ENCODE measurements at regions not wholly inside any gene's neighbourhood (a gene's known extent, or its start where the extent isn't known, plus 50 kb on each side); places are given as distances from the start of the nearest gene placed in this dataset.

DNA sequence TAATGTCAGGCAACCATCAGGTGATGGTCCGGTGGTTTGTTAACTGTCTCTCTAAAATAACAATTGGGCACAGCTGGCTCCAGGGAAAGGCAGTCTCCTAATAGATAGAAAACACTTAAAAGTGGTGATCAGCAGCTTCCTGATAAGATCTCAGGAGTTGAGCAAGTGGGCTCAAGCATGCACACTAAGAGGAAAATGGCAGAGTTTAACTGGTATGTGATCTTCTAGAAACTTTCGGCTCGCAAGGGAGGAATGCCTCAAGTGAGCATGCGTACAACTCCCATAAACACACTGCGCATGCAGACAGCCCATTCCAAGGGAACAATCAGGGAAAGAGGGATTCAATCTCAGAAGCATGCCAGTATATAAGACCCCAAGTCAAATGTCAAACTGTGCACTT lies 52.2 kb upstream of the VTCN1 start:
- ATAC-seq (no peak), DNase-seq (ENCODE audit: extremely low read depth in 1 of 4, low spot score in 3 of 4) (no peak), FAIRE-seq (no peak)
- ChIA-PET CTCF (ENCODE audit: low intra/inter-chr PET ratio) (no interaction called here), POLR2A (interaction anchor here (0.6 to 1.1 kb wide), 4 partner anchors 10 to 13 kb away, joined by 3 to 4 read pairs (median 4); no protein-coding TSS in a partner anchor)
- no peak overlapping the region for H2AFZ ChIP-seq (ENCODE audit: low read depth, low read length)
- H3K27me3 ChIP-seq (ENCODE audit: control insufficient read depth in 2 of 2, insufficient read depth in 2 of 2, low read length in 2 of 2), result peaks cover 4 to 16% of the 10 kb centered on the region in 2 experiments; a peak in 2 of 5 replicates
- no peaks in the 10 kb centered on the region; the same call in 1 of the 2 replicates for H4K20me1 ChIP-seq (replicated peaks; ENCODE audit: control insufficient read depth, insufficient read depth, low read length)
- H3K27ac ChIP-seq (ENCODE audit: extremely low read depth, low read depth, low read length), result no peak overlapping the region
- no peaks in the 10 kb centered on the region for H3K79me2 ChIP-seq (ENCODE audit: control insufficient read depth, insufficient read depth, low read length)
- H3K4me1 ChIP-seq (replicated peaks in 1 of 2; ENCODE audit: control insufficient read depth in 2 of 2, insufficient read depth in 2 of 2, low read length in 2 of 2), result no peaks in the 10 kb centered on the region
- WGBS (ENCODE audit: insufficient coverage, low coverage, missing lambda C conversion rate), result 6% methylated on average over 5 of the region's 5 CpGs
- no peaks in the 10 kb centered on the region for H3K36me3 ChIP-seq (ENCODE audit: control insufficient read depth, insufficient read depth, low read length)
- BruUV-seq (replicated peaks), result no TSS peak
- H3K4me3 ChIP-seq, result no peak overlapping the region
- intact Hi-C loops (cut with micrococcal nuclease) (no loop called here), in situ Hi-C loops (cut with MboI) (no loop called here)
- no peaks in the 10 kb centered on the region for H3K9me3 ChIP-seq (replicated peaks; ENCODE audit: control insufficient read depth, insufficient read depth, low read depth, low read length)
- TF ChIP-seq ZNF384 (IDR thresholded peaks at IDR 0.05; ENCODE audit: low read depth, low read length), result no peak
- peak; percentile 25 to 39; a peak in 2 of 4 replicates for TF ChIP-seq NRF1 (conservative IDR thresholded peaks at IDR 0.05 in 1 of 2, IDR thresholded peaks at IDR 0.05 in 1 of 2)
- H3K9me1 ChIP-seq (ENCODE audit: control insufficient read depth, insufficient read depth, low read length), result no peaks in the 10 kb centered on the region
- H3K9ac ChIP-seq (ENCODE audit: insufficient read depth in 1 of 2, low read depth in 2 of 2, low read length in 2 of 2), result no peak overlapping the region
- H3K4me2 ChIP-seq (ENCODE audit: insufficient read depth, low read length), result no peak overlapping the region

DNA sequence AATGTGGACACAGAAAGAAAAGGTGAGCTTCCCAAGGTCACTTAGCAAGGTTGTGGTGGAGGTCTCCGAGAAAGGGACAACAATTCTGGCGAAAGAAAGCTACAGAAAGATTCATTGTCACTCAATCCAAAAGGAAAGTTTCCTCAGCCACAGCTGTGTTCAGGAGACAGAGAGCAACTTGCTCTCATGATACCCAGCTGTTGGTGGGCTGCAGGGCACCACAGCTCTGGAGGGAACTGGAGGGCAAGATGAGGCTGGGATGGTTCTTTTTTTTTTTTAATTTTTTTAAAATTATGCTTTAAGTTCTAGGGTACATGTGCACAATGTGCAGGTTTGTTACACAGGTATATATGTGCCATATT lies 50.7 kb upstream of the VTCN1 start:
- no peaks in the 10 kb centered on the region for H3K4me1 ChIP-seq (replicated peaks in 1 of 2; ENCODE audit: control insufficient read depth in 2 of 2, insufficient read depth in 2 of 2, low read length in 2 of 2)
- intact Hi-C loops (cut with micrococcal nuclease) (no loop called here), in situ Hi-C loops (cut with MboI) (no loop called here)
- peaks cover 4 to 16% of the 10 kb centered on the region in 2 experiments; a peak in 2 of 5 replicates for H3K27me3 ChIP-seq (ENCODE audit: control insufficient read depth in 2 of 2, insufficient read depth in 2 of 2, low read length in 2 of 2)
- FAIRE-seq (no peak), DNase-seq (ENCODE audit: extremely low read depth in 1 of 4, low spot score in 3 of 4) (no peak), ATAC-seq (no peak)
- 0% methylated on average over 2 of the region's 2 CpGs for WGBS (ENCODE audit: insufficient coverage, low coverage, missing lambda C conversion rate)
- no peak overlapping the region for H3K27ac ChIP-seq (ENCODE audit: extremely low read depth, low read depth, low read length)
- no TSS peak for BruUV-seq (replicated peaks)
- POLR2A ChIA-PET, result interaction anchor here (0.8 to 1.5 kb wide), 2 partner anchors 14 to 19 kb away, joined by 3 read pairs; no protein-coding TSS in a partner anchor
- no peaks in the 10 kb centered on the region for H3K9me3 ChIP-seq (replicated peaks; ENCODE audit: control insufficient read depth, insufficient read depth, low read depth, low read length)
- H3K79me2 ChIP-seq (ENCODE audit: control insufficient read depth, insufficient read depth, low read length), result no peaks in the 10 kb centered on the region
- no peak overlapping the region for H3K4me3 ChIP-seq
- H3K9me1 ChIP-seq (ENCODE audit: control insufficient read depth, insufficient read depth, low read length), result no peaks in the 10 kb centered on the region
- no peak overlapping the region for H2AFZ ChIP-seq (ENCODE audit: low read depth, low read length)
- no peak overlapping the region for H3K9ac ChIP-seq (ENCODE audit: insufficient read depth in 1 of 2, low read depth in 2 of 2, low read length in 2 of 2)
- CTCF ChIA-PET (ENCODE audit: low intra/inter-chr PET ratio), result no interaction called here
- H4K20me1 ChIP-seq (replicated peaks; ENCODE audit: control insufficient read depth, insufficient read depth, low read length), result no peaks in the 10 kb centered on the region
- H3K36me3 ChIP-seq (ENCODE audit: control insufficient read depth, insufficient read depth, low read length), result no peaks in the 10 kb centered on the region
- no peak overlapping the region for H3K4me2 ChIP-seq (ENCODE audit: insufficient read depth, low read length)
- no peak for TF ChIP-seq OTX1 (CRISPR knock-in tag; IDR thresholded peaks at IDR 0.05)
- no peak for TF ChIP-seq KLF6 (CRISPR knock-in tag; IDR thresholded peaks at IDR 0.05; ENCODE audit: borderline replicate concordance)
- no peak for TF ChIP-seq HLTF (IDR thresholded peaks at IDR 0.05)
- no peak for TF ChIP-seq ZBTB26 (CRISPR knock-in tag; IDR thresholded peaks at IDR 0.05)
- TF ChIP-seq, protein P1, sequence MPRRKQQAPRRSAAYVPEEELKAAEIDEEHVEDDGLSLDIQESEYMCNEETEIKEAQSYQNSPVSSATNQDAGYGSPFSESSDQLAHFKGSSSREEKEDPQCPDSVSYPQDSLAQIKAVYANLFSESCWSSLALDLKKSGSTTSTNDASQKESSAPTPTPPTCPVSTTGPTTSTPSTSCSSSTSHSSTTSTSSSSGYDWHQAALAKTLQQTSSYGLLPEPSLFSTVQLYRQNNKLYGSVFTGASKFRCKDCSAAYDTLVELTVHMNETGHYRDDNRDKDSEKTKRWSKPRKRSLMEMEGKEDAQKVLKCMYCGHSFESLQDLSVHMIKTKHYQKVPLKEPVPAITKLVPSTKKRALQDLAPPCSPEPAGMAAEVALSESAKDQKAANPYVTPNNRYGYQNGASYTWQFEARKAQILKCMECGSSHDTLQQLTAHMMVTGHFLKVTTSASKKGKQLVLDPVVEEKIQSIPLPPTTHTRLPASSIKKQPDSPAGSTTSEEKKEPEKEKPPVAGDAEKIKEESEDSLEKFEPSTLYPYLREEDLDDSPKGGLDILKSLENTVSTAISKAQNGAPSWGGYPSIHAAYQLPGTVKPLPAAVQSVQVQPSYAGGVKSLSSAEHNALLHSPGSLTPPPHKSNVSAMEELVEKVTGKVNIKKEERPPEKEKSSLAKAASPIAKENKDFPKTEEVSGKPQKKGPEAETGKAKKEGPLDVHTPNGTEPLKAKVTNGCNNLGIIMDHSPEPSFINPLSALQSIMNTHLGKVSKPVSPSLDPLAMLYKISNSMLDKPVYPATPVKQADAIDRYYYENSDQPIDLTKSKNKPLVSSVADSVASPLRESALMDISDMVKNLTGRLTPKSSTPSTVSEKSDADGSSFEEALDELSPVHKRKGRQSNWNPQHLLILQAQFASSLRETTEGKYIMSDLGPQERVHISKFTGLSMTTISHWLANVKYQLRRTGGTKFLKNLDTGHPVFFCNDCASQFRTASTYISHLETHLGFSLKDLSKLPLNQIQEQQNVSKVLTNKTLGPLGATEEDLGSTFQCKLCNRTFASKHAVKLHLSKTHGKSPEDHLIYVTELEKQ (CRISPR knock-in tag; IDR thresholded peaks at IDR 0.05), result no peak
- TF ChIP-seq ZNF551 (CRISPR knock-in tag; IDR thresholded peaks at IDR 0.05), result no peak

Data from K562 (cell line).